IPS DF 6.9 (cell line): ENCODE measurements at regions not wholly inside any gene's neighbourhood (a gene's known extent, or its start where the extent isn't known, plus 50 kb on each side); places are given as distances from the start of the nearest gene placed in this dataset.
"Not testable (repeated sequence)": the region's sequence is repeated elsewhere in the genome, so short reads cannot be mapped to it uniquely, and the experiment has no call there.

Experiments
- DNase-seq: peaks from one replicate; pipeline ENCODE4 v3.0.0-alpha.2; 2013; ENCODE audit warnings: low read depth, low spot score
- H3K27ac ChIP-seq: one replicate; pipeline ENCODE4 v1.5.1; 2013; ENCODE audit warnings: low read length, control low read depth
- H3K27me3 ChIP-seq: 2 replicates; pipeline ENCODE4 v1.6.1; 2013; ENCODE audit warnings: mild to moderate bottlenecking, low read length; ENCODE audit not compliant: control insufficient read depth, insufficient read depth
- H3K36me3 ChIP-seq: 2 replicates; pipeline ENCODE4 v1.6.1; 2013; ENCODE audit warnings: low read length; ENCODE audit not compliant: control insufficient read depth, insufficient read depth
- H3K4me1 ChIP-seq: 2 replicates; pipeline ENCODE4 v1.6.1; 2013; ENCODE audit warnings: low read length; ENCODE audit not compliant: control insufficient read depth, insufficient read depth
- H3K4me3 ChIP-seq: 2 replicates; pipeline ENCODE4 v1.5.1; 2013; ENCODE audit warnings: mild to moderate bottlenecking, low read length
- H3K9me3 ChIP-seq: 2 replicates; pipeline ENCODE4 v1.6.1; 2013; ENCODE audit warnings: low read length, inconsistent platforms; ENCODE audit not compliant: control insufficient read depth, insufficient read depth
- WGBS: extraction: QIAGEN DNeasy Blood & Tissue Kit; methylation state at CpG from one replicate; pipeline ENCODE4 v1.1.7; 2013; ENCODE audit warnings: mixed read lengths, missing lambda C conversion rate; ENCODE audit not compliant: insufficient read length, insufficient coverage; 5-methylcytosine and 5-hydroxymethylcytosine counted together

DNA sequence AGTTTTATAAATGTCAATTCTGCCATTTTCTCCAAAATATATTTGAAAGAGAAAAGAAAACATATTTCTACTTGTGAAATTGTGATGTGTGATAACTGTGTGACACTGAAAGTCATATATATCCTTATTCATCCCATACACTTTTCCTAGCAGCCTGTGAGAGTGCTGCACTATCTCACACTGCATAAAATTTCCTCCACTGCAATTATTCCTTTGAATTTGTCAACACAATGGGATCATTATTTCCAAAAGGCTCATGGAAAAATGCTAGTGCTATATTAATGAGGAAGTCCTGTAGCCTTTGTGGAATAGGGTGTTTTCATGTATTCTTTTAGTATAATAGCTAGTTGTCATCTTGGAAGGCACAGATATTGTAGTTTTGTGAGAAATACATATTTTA is 504.1 kb downstream of the RPL10L start:
- no peak overlapping the region for H3K4me3 ChIP-seq
- no peak for DNase-seq
- H3K27me3 ChIP-seq = no peaks in the 10 kb centered on the region
- no peaks in the 10 kb centered on the region for H3K9me3 ChIP-seq
- no peak overlapping the region for H3K27ac ChIP-seq
- H3K4me1 ChIP-seq = no peaks in the 10 kb centered on the region
- H3K36me3 ChIP-seq = no peaks in the 10 kb centered on the region

DNA sequence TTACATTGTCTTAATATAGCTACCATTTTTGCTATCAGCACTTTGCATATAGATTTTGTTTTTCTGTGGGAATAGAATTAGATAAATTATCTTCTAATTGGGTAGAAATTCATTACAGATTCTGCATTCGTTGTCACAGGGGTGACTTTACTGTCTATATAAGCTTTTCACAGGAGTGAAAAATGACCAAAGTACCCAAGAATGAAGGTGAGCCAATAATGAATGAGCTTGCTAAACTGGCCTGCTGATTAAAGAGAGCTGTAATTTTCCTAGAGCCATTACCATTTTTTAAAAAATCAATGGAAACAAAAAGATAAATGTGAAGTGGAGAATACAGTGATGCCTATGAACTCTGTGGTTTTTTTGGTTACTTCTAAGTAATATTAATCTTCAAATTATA is 504.6 kb downstream of the RPL10L start:
- no peaks in the 10 kb centered on the region for H3K9me3 ChIP-seq
- H3K4me1 ChIP-seq = no peaks in the 10 kb centered on the region
- no peak for DNase-seq
- no peak overlapping the region for H3K4me3 ChIP-seq
- H3K27ac ChIP-seq = no peak overlapping the region
- no CpG with 5 or more reads among the region's 1 CpG for WGBS
- no peaks in the 10 kb centered on the region for H3K36me3 ChIP-seq
- H3K27me3 ChIP-seq = no peaks in the 10 kb centered on the region

DNA sequence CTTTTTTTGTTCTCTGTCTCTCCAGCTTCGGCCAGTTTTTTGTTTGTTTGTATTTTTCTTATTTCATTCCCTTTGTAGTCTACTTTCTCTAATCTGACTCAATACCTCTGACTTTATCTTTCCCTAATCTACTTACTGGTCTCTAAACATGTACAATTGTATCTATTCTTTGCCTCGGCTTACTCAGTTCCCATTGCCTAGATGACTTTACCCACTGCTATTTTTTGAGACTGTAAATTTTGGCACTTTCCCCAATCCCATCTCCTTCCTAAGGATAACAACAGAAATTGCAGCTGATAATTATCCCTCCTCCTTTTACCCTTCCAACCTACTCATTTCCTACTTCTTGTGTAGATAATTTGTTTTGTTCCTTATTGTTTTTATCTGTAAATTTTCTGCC is 511.1 kb downstream of the RPL10L start:
- no peak overlapping the region for H3K4me3 ChIP-seq
- WGBS = no CpG with 5 or more reads among the region's 2 CpGs
- no peaks in the 10 kb centered on the region for H3K36me3 ChIP-seq
- H3K4me1 ChIP-seq = no peaks in the 10 kb centered on the region
- H3K27me3 ChIP-seq = no peaks in the 10 kb centered on the region
- no peaks in the 10 kb centered on the region for H3K9me3 ChIP-seq
- H3K27ac ChIP-seq = no peak overlapping the region
- no peak for DNase-seq

DNA sequence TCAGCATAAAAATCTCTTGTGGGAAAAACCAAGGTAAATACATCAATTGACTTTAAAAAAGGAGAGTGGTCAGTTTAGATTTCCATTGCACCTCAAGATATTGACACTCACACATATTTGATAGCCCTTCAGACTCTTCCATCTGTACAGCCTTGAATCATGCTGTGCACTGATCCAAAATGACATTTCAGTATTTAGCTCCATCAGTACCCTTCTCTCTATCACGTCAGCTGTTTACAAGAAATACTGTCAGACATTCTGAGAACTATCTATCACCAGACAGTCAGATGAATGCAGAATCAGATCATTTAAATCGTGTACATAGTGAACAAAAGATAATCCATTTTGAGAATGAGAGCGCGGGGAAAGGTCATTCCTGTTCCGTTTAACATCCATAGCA is 511.9 kb downstream of the RPL10L start:
- Histone ChIP-seq H3K4me1 (no peaks in the 10 kb centered on the region), H3K9me3 (no peaks in the 10 kb centered on the region), H3K4me3 (no peak overlapping the region), H3K27me3 (no peaks in the 10 kb centered on the region), H3K27ac (no peak overlapping the region), H3K36me3 (no peaks in the 10 kb centered on the region)
- no CpG with 5 or more reads among the region's 5 CpGs for WGBS
- DNase-seq = no peak

DNA sequence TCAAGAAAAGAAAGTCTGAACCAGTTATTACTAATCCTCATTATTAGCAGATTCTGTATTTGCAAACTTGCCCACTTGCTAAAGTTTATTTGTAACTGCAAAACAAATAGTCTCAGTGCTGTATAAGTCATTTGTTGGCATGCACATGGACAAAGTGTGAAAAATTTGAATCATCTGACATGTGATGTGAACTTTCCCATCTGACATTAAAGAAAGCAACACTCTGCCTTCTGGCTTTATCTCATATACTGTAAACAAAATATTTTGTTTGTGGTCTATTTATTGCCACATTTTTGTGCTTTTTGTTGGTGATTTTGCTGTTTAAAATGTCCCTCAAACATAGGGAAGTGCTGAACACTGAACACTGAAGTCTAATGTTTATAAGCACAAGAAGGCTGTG is 513.8 kb downstream of the RPL10L start:
- no peaks in the 10 kb centered on the region for H3K9me3 ChIP-seq
- no peaks in the 10 kb centered on the region for H3K4me1 ChIP-seq
- no peaks in the 10 kb centered on the region for H3K27me3 ChIP-seq
- H3K27ac ChIP-seq = no peak overlapping the region
- H3K4me3 ChIP-seq = no peak overlapping the region
- DNase-seq = no peak
- H3K36me3 ChIP-seq = no peaks in the 10 kb centered on the region

DNA sequence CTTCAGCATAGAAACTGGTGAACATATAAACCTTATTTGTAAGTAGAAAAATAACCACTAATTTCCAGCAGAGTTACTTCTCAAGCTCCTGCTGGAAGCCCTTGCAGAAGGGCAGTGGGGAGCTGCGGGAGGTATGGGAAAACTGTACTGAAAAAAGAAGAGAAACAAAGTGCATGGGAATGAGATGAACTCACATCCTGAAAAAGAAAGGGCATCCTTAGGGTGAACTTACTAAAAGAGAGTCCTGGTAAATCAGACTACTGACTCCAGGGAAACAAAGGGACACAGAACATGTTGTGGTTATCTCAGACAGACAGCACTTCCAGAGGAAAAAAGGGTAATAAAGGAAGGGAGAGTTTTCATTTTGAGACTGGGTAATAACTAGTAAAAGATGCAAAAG is 515.1 kb downstream of the RPL10L start:
- H3K27ac ChIP-seq = no peak overlapping the region
- no peaks in the 10 kb centered on the region for H3K36me3 ChIP-seq
- H3K9me3 ChIP-seq = no peaks in the 10 kb centered on the region
- WGBS = no CpG with 5 or more reads among the region's 1 CpG
- no peaks in the 10 kb centered on the region for H3K27me3 ChIP-seq
- no peak for DNase-seq
- H3K4me1 ChIP-seq = no peaks in the 10 kb centered on the region
- no peak overlapping the region for H3K4me3 ChIP-seq

DNA sequence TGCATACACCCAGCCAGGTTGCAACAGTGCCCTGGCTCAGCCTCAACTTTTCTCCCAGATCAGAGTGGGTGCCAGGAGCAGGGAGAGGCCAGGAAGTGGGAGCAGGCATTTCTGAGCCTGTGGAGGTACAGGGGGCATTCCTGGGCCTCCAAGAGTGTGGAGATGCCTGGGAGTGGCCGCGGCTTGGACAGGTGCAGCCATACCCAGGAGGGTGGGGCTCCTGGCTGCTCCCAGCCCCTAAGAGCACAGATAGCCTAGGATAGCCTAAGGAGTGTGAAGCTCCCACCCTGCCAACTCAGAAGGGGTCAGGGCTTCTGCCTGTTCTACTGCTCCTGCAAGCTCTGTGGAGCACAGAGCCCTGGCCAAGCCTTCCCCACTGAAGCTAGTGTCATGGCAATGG is 543.4 kb downstream of the RPL10L start:
- H3K9me3 ChIP-seq = 0 out of 2 replicates have a peak, but pooled peaks cover 1% of the 10 kb centered on the region
- H3K27ac ChIP-seq = no peak overlapping the region
- WGBS = no CpG with 5 or more reads among the region's 2 CpGs

DNA sequence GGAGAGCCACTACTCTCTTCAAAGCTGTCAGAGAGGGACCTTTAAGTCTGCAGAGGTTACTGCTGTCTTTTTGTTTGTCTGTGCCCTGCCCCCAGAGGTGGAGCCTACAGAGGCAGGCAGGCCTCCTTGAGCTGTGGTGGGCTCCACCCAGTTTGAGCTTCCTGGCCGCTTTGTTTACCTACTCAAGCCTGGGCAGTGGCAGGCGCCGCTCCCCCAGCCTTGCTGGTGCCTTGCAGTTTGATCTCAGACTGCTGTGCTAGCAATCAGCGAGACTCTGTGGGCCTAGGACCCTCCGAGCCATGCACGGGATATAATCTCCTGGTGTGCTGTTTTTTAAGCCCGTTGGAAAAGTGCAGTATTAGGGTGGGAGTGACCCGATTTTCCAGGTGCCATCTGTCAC is 550.7 kb downstream of the RPL10L start:
- no CpG with 5 or more reads among the region's 8 CpGs for WGBS
- not testable (repeated sequence) for H3K36me3 ChIP-seq, H3K9me3 ChIP-seq, H3K27me3 ChIP-seq, H3K4me3 ChIP-seq, H3K27ac ChIP-seq, DNase-seq, H3K4me1 ChIP-seq

More for the DNA sequence above, 543.4 kb downstream of the RPL10L start:
- DNase-seq = no peak
- Histone ChIP-seq H3K27me3 (no peaks in the 10 kb centered on the region), H3K36me3 (no peaks in the 10 kb centered on the region), H3K4me1 (no peaks in the 10 kb centered on the region), H3K4me3 (no peak overlapping the region)

DNA sequence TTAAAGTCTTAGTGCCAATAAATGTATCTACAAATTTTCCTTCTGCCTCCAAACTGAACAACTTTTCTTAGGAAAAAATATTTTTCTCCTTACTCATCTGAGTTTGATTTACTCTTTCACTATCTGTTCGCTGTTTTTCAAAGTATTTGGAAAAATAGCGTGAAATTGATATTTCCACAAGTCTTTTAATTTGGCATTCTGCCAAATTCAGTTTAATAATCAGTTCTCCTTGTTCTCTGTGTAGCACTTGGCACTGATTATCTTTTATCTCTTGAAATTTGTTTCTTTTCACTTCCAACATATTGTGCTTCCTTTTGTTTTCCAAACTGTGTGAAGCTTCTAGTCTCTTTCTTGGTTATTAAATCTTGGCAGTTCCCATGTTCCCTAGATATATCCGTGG is 559.8 kb downstream of the RPL10L start:
- Histone ChIP-seq H3K4me1 (no peaks in the 10 kb centered on the region), H3K36me3 (no peaks in the 10 kb centered on the region), H3K27ac (no peak overlapping the region), H3K9me3 (no peaks in the 10 kb centered on the region), H3K27me3 (no peaks in the 10 kb centered on the region), H3K4me3 (no peak overlapping the region)
- DNase-seq = no peak
- WGBS = no CpG with 5 or more reads among the region's 3 CpGs

DNA sequence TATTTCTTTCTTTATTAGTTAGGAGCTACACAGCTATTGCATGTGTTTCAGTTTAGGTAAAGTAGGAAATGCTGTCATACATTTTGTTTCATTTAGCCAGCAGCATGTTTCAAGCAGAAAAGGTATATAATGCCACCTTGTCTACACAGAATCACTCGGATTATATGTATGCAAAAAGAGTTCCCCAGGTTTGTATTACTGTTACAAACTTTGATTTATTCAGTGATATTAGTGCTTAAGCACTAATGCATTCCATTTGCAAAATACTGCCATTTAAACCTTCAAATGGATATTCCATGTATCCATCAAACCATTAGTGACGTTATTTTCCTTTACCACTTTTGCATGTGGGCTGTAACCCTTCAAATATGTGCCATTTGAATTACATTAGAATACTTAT is 564.0 kb downstream of the RPL10L start:
- Histone ChIP-seq H3K36me3 (no peaks in the 10 kb centered on the region), H3K27ac (no peak overlapping the region), H3K4me1 (no peaks in the 10 kb centered on the region), H3K9me3 (no peaks in the 10 kb centered on the region), H3K27me3 (no peaks in the 10 kb centered on the region), H3K4me3 (no peak overlapping the region)
- no CpG with 5 or more reads among the region's 2 CpGs for WGBS
- no peak for DNase-seq

DNA sequence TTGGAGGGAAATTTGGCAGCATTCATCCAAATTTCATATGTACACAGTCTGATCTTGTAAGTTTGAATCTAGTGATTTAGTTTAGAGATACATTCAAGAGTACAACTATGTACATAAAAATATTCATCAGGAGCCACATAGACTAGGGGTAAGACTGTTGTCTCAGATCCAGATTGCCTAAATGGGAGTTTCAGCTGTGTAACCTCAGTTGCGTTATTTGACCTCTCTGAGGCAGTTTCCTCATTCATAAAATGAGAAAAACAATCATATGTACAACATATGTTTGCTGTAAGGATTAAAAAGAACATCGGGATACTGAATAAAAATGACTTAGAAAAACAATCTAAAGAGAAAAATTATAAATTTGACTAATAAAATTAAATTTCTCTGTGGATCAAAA is 577.5 kb downstream of the RPL10L start:
- WGBS = no CpG with 5 or more reads among the region's 2 CpGs

More for the DNA sequence above, 577.5 kb downstream of the RPL10L start:
- Histone ChIP-seq H3K9me3 (no peaks in the 10 kb centered on the region), H3K27ac (no peak overlapping the region), H3K4me3 (no peak overlapping the region), H3K36me3 (no peaks in the 10 kb centered on the region), H3K4me1 (no peaks in the 10 kb centered on the region), H3K27me3 (no peaks in the 10 kb centered on the region)
- DNase-seq = no peak
